Testis (tissue), 2 donors: ENCODE measurements at regions not wholly inside any gene's neighbourhood (a gene's known extent, or its start where the extent isn't known, plus 50 kb on each side); places are given as distances from the start of the nearest gene placed in this dataset.

Experiments
- DNase-seq: peaks from one replicate; pipeline ENCODE4 v3.0.0-alpha.2; 2019
- H3K27ac ChIP-seq, 2 donors: fragments of 200-600 bp; sonication (generic); one replicate each; pipeline ENCODE4 v1.5.1; 2019
- H3K27me3 ChIP-seq: fragments of 200-600 bp; sonication (generic); one replicate; pipeline ENCODE4 v1.5.1; 2019
- H3K36me3 ChIP-seq: fragments of 200-600 bp; sonication (generic); one replicate; pipeline ENCODE4 v1.5.1; 2017; ENCODE audit warnings: low read depth; ENCODE audit errors: missing control alignments
- H3K4me1 ChIP-seq: fragments of 200-600 bp; sonication (generic); one replicate; pipeline ENCODE4 v1.5.1; 2019
- H3K4me3 ChIP-seq, 2 donors: fragments of 200-600 bp; sonication (generic); one replicate each; pipeline ENCODE4 v1.5.1; 2017 to 2019
- H3K9me3 ChIP-seq: fragments of 200-600 bp; sonication (generic); one replicate; pipeline ENCODE4 v1.5.1; 2017
- POLR2A ChIP-seq: fragments of 450-650 bp; IDR thresholded peaks from one replicate; pipeline ENCODE4 v1.6.1; 2017; ENCODE audit warnings: antibody characterized with exemption, mild to moderate bottlenecking, moderate library complexity
- WGBS, 2 donors: methylation state at CpG; one replicate each; pipeline ENCODE4 v1.1.5; 2018; 5-methylcytosine and 5-hydroxymethylcytosine counted together
- intact Hi-C: fragments of 100-400 bp; cut with DNase I; formaldehyde crosslinking; loops from one replicate; pipeline ENCODE4 v1.15.1; 2023; ENCODE audit warnings: low total_unique reads
- TF ChIP-seq, protein P1 (sequence below), 3 experiments: fragments of 450-650 bp in 2 of 3; fragments of 200-600 bp in 1 of 3; sonication (generic) in 1 of 3; IDR thresholded peaks; one replicate each; pipeline ENCODE4 v1.5.1; 2016 to 2019; ENCODE audit warnings: antibody characterized with exemption in 3 of 3, mild to moderate bottlenecking in 2 of 3, moderate library complexity in 1 of 3

DNA sequence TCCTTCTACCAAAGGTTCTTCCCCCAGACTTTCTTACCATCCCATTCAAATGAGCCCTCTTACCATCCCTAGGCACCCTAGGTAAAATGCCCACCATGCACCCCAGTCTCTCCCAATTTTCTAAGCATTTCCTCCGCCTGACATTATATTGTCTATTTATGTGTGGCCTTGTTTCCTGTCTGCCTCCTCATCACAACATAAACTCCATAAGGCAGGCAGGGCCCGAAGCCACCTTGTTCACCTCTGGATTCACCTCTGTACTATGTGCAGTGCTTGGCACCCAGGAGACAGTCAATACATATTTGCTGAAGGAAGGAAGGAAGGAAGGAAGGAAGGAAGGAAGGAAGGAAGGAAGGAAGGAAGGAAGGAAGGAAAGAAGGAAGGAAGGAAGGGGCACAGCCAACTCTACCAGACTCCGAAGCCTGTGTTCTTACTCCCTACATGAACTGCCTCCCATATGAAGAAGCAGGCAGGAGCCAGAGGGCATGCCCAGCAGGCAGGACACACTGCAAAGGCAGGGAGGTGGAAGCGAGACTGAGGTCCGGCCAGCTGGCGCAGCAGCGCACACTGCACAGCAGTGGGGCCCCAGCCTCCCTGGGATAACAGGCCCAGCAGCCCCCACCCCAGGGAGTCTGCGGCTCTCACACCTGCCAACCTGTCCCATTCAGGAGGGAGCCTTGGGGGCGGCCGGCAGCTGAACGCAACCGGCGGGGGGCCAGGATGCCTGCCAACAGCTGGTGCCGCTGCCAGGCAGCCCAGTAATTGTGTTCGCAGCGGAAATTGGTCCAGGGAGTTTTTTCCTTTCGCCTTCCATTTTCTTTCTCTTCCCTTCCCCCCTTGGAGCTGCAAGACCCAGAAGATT lies 106.0 kb upstream of the LINGO1 start:
- Histone ChIP-seq H3K27me3 (no peaks in the 10 kb centered on the region), H3K4me1 (no peaks in the 10 kb centered on the region), H3K4me3 (no peak overlapping the region), H3K36me3 (no peaks in the 10 kb centered on the region), H3K9me3 (no peaks in the 10 kb centered on the region), H3K27ac (no peak overlapping the region)
- intact Hi-C loops: no loop called here
- 53 to 65% methylated on average over 17 of the region's 17 CpGs for WGBS, 2 donors
- DNase-seq: no peak
- no peak for TF ChIP-seq POLR2A
- TF ChIP-seq, protein P1, sequence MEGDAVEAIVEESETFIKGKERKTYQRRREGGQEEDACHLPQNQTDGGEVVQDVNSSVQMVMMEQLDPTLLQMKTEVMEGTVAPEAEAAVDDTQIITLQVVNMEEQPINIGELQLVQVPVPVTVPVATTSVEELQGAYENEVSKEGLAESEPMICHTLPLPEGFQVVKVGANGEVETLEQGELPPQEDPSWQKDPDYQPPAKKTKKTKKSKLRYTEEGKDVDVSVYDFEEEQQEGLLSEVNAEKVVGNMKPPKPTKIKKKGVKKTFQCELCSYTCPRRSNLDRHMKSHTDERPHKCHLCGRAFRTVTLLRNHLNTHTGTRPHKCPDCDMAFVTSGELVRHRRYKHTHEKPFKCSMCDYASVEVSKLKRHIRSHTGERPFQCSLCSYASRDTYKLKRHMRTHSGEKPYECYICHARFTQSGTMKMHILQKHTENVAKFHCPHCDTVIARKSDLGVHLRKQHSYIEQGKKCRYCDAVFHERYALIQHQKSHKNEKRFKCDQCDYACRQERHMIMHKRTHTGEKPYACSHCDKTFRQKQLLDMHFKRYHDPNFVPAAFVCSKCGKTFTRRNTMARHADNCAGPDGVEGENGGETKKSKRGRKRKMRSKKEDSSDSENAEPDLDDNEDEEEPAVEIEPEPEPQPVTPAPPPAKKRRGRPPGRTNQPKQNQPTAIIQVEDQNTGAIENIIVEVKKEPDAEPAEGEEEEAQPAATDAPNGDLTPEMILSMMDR (IDR thresholded peaks at IDR 0.05): no peak

- Histone ChIP-seq H3K36me3 (no peaks in the 10 kb centered on the region), H3K4me1 (no peaks in the 10 kb centered on the region), H3K4me3 (no peak overlapping the region), H3K9me3 (no peaks in the 10 kb centered on the region), H3K27me3 (no peaks in the 10 kb centered on the region), H3K27ac (no peak overlapping the region)
- WGBS, 2 donors: 84 to 88% methylated on average over 5 of the region's 5 CpGs
- DNase-seq: no peak
- intact Hi-C loops: no loop called here
- TF ChIP-seq POLR2A: no peak
- TF ChIP-seq, protein P1 (IDR thresholded peaks at IDR 0.05): no peak
Measured at GRCh38 chr15:77738038-77738370, 105.3 kb upstream of the LINGO1 start.

DNA sequence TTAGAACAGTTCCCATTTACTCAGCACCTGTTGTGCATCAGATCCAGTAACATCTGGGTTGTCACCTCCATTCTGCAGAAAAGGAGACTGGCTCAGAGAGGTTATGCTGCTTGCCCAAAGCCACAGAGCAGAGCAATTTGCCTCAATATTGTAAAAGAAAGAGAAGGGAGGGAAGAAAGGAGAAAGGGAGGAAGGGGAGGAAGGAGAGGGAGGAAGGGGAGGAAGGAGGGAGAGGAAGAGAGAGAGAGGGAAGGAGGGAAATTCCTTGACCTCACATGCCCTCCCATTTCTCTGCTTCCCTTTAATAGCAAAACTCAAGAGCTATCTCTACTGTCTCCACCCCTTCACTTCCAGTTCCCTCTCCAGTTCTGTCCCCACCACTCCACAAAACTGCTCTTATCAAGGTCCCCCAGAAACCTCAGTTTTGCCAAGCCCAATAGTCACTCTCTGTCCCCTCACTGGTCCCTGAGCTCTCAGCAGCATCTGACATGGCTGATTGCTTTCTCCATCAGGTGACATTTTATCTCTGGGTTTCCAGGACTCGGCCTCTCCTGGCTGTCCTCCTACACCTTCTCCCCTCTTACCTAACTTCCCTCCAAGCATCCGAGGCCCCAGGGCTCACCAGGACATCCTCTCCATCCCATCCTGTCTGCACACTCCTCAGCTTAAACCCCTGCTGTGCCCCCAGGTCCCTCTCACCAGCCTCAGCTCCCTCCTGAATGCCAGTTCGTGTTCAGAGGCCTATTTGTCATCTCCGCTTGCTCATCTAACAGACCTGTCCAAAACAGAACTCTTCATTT lies 104.7 kb upstream of the LINGO1 start:
- H3K4me1 ChIP-seq: no peaks in the 10 kb centered on the region
- H3K27me3 ChIP-seq: no peaks in the 10 kb centered on the region
- TF ChIP-seq POLR2A: no peak
- TF ChIP-seq, protein P1 (IDR thresholded peaks at IDR 0.05): no peak
- 70 to 77% methylated on average over 4 of the region's 4 CpGs for WGBS, 2 donors
- DNase-seq: no peak
- no peak overlapping the region for H3K27ac ChIP-seq
- H3K36me3 ChIP-seq: no peaks in the 10 kb centered on the region
- H3K9me3 ChIP-seq: no peaks in the 10 kb centered on the region
- intact Hi-C loops: no loop called here
- no peak overlapping the region for H3K4me3 ChIP-seq

DNA sequence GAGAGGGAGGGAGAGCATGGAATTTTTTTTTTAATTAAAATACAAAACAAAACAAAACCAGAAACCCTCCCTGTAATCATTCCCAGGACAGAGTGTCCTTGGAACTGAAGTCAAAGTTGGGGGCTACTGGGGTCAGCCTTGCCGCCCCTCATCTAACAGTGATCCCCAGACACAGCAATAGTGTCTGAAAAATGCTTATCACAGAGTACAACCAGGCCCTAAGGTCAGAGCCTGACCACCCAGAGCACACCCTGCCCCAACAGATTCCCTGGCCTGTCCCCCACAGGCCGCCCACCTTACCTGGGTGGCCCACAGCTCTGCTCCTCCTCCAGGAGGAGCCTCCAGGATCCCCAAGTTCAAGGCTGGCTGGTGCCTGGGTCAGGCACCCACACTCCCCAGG lies 101.6 kb upstream of the LINGO1 start:
- DNase-seq: no peak
- no peak overlapping the region for H3K4me3 ChIP-seq
- TF ChIP-seq, protein P1 (IDR thresholded peaks at IDR 0.05): no peak
- no peak for TF ChIP-seq POLR2A
- no peaks in the 10 kb centered on the region for H3K36me3 ChIP-seq
- H3K27me3 ChIP-seq: no peaks in the 10 kb centered on the region
- no peaks in the 10 kb centered on the region for H3K4me1 ChIP-seq
- no peaks in the 10 kb centered on the region for H3K9me3 ChIP-seq
- 76 to 82% methylated on average over 2 of the region's 2 CpGs for WGBS, 2 donors
- intact Hi-C loops: no loop called here
- H3K27ac ChIP-seq: no peak overlapping the region
